GM19468 (cell line): ENCODE measurements at regions not wholly inside any gene's neighbourhood (a gene's known extent, or its start where the extent isn't known, plus 50 kb on each side); places are given as distances from the start of the nearest gene placed in this dataset.
"Not testable (repeated sequence)": the region's sequence is repeated elsewhere in the genome, so short reads cannot be mapped to it uniquely, and the experiment has no call there.

Source experiments
- ATAC-seq: cut with Tn5 transposase; IDR thresholded peaks from one replicate; pipeline ENCODE4 v1.9.1; 2021; ENCODE audit warnings: mild to moderate bottlenecking, moderate library complexity, moderate number of reproducible peaks; ENCODE audit not compliant: unreplicated experiment; ENCODE audit errors: extremely low read depth

DNA sequence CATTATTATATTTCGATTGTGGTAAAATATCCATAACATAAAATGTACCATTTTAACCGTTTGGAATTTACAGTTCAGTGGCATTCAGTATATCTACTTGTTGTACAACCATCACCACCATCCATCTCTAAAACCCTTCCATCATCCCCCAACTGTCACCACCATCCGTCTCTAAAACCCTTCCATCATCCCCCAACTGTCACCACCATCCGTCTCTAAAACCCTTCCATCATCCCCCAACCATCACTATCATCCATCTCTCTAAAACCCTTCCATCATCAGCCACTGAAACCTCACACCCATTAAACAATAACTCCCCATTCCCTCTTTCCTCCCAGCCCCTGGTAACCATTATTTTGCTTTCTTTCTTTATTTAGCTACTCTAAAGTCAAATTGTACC lies 144.2 kb upstream of the EEA1 start:
- ATAC-seq = no peak

DNA sequence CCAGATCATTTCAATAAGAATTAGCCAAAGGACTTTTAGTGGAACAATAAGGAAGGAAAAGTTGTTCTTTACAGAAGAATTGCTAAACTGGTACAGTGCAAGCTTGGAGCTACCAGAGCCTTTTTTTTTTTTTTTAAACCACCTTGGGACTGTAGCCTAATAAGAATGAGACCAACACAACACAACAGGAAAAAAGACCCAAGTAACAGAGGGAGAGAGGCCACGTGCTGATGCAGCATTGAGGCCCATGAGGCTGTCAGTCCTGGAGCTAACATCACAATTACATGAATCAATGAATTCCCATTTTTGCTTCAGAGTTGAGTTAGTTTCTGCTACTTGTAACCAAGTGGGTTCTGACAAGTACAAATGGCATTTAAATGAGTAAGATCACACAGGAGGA lies 149.0 kb upstream of the EEA1 start:
- no peak for ATAC-seq

DNA sequence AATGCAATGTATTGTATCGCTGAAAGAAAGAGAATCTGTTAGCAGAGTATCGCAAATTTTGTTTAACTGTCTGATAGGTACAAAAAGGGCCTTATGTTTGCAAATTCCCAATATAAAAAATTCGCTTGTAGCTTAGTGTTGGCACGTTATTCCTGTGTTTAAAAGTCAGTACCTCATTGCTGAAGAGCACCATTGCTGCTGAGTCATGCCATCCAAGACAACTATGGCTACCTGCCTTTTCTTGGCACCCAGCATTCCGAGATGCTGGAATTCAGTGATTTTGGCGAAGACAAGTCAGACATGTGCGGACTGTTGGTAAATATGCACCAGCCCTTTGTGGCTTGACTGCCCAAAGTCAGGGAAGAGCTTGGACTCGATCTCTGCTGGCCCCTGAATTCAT lies 149.5 kb upstream of the EEA1 start:
- no peak for ATAC-seq

DNA sequence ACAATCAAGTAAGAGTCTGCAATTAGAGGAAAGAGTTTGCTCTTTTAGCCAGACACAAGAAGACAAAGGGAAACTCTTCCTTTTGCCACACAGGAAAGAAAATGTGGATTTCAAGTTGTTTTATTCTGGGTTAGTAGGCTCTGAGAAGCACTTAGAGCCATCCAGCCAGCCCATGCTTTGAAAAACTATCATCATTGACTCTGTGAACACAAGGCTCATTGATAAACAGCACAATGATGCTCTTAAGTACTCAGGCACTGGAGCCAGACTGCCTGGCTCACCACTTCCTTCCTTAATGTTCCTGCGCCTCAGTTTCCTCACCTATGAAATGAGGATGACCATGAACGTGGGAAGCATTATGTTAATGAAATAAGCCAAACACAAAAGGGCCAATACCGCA lies 150.2 kb upstream of the EEA1 start:
- no peak for ATAC-seq

DNA sequence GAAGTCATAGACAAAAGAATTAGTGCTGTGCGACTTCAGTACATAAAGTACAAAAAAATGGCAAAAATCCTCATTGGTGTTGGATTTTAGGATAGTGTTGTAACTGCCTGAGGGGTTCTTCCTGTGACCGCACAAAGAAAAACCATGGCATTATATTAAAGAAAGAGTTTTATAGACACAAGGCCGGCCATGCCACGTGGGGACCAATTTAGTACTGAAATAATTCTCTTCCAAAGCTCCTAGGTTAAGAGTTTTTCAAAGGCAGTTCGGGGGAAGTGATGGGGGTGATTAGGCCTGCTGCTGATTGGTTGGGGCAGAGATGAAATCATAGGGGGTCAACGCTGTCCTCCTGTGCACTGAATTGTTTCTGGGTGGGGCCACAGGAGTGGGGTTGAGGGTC lies 150.9 kb upstream of the EEA1 start:
- no peak for ATAC-seq

DNA sequence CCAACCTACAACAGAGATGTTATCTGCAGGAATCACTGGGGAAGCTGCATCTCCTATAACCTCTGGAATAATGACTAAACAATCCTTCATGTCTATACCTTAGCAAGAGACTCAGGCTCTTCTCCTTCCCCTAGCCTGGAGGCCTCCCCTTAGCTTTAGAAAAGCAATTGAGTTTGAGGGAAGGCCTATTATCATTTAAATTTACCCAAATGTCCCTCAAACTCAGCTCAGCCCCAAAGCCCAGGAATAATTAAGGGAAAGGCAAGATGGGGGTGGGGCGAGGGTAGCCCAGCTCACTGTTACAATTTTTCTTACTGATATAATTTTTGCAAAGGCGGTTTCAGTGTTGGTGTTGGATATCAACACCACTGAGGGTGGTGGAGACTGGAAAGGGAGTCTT lies 151.4 kb upstream of the EEA1 start:
- no peak for ATAC-seq

DNA sequence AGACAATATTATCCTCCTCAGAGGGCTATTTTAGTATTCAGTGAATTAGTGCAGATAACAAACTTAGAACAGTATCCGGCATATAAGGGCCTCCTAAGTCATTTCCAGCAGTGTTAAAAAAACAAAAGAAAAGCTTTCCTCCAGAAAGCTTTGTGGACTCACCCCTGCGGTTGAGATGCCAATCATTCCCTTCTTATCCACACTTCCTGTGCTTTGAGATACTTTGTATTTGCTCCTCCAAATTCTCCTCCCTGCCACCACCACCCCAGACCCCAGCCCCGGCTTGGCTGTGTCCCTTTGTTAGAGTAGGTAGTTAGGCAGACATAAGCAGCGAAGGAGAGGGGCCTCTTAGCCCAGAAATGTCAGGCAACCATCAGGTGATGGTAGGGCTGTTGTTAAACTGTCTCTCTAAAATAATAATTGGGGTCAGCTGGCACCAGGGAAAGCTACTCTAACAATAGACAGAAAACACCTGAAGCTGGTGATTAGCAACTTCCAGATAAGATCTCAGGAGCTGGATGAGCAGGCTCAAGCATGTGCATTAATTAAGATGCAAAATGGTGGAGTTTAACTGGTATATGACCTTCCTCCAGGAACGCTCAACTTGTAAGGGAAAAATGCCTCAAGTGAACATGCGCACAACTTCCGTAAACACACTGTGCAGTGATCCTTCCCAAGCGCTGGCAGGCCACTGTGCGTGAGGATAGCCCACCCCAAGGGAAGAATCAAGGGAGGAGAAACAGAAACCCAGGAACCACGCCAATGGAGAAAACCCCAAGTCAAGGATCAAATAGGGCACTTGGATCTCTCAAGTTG lies 152.1 kb upstream of the EEA1 start:
- ATAC-seq = no peak

DNA sequence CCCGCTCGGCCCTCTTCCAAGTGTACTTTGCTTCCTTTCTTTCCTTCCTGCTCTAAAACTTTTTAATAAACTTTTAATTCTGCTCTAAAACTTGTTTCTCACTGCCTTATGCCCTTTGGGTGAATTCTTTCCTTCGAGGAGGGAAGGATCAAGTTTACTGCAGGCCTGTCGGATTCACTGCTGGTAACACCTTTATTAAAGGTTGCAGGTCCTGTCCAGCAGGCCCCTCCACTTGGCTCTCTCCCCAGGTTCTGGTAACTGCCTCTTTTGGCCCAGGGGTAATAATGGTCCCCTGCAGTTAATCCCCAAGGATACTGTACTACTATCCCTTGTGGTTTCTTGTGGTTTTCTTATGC lies 152.7 kb upstream of the EEA1 start:
- no peak for ATAC-seq

DNA sequence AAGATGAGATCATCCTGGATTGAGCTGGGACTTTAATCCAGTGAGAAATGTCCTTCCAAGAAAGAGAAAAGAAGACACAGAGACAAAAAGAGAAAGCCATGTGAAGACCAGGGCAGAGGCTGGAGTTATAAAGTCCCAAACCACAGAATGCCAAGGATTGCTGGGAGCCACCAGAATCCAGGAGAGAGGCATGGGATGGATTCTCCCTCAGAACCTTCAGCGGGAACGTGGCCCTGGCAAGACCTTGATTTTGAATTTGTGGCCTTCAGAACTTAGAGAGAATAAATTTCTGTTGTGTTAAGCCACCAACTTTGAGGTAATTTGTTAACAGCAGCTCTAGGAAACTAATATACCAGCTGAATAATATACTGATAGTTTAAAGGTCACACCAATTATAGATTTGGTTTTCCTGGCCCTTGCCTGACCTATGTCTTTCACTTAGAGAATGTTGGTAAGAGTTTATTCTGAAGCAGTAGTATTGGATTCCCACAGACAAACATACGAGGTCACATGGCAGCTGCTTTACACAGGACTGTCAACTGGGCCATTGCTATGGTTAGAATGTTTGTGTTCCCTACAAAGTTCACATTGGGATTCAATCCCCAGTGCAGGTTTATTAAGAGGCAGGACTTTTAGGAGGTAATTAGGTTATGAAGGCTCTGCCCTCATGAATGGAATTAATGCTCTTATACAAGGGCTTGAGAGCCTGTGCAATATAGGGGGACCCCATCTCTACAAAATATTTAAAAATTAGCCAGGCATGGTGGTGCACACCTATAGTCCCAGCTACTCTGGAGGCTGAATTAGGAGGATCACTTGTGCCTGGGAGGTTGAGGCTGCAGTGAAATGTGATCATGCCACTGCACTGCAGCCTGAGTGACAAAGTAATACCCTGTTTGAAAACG lies 156.5 kb upstream of the EEA1 start:
- no peak for ATAC-seq

DNA sequence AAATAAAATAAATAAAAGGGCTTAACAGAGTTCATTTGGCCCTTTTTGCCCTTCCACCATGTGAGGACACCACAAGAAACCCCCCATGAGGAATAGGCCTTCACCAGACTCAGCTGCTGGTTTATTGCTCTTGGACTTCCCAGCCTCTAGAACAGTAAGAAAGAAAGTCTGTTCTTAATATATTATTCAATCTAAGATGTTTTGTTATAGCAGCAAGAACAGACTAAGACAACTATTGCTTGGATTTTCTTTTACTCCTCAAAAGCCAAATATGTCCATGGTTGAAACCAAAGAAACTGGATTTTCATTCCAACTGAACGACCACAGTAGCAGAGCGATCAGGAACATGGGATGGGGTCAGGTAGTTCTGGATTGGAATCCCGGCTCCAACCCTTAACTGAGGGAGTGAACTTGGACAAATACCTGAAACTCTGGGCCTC lies 157.2 kb upstream of the EEA1 start:
- ATAC-seq = no peak

DNA sequence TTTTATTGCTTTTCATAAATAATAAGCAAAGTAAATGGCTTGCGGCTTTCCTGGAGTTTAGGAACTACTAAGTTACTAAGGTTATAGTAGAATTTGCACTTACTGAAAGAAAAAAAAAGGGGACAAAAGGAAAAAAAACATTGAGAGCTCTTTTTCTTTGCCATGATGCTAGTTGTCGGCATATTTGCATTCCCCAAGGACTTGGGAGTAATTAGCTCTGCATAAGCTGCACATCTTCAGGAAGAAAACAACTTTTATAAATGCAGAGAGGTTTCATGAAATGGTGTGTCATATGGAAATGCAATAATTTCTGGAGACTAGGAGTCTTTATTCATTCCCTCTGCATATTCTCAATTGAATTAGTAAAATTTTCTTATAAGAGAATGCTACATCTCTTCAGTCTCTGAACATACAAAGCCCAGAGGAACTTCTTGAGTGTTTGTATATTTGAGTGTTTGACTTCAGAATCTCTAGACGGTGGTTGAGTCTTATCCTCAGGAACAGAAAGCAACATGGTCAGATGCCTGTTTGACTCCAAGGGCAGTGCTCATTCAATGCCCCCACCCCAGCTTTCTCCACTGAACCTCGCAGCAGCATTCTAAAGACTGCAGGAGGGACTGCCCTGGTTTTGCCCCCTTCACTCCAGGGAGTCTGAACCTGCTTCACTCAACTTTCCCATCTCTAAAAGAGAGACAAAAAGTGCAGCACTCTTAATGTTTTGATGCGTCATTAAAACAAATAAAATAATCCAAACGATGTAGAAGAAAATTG lies 158.9 kb upstream of the EEA1 start:
- ATAC-seq = no peak

DNA sequence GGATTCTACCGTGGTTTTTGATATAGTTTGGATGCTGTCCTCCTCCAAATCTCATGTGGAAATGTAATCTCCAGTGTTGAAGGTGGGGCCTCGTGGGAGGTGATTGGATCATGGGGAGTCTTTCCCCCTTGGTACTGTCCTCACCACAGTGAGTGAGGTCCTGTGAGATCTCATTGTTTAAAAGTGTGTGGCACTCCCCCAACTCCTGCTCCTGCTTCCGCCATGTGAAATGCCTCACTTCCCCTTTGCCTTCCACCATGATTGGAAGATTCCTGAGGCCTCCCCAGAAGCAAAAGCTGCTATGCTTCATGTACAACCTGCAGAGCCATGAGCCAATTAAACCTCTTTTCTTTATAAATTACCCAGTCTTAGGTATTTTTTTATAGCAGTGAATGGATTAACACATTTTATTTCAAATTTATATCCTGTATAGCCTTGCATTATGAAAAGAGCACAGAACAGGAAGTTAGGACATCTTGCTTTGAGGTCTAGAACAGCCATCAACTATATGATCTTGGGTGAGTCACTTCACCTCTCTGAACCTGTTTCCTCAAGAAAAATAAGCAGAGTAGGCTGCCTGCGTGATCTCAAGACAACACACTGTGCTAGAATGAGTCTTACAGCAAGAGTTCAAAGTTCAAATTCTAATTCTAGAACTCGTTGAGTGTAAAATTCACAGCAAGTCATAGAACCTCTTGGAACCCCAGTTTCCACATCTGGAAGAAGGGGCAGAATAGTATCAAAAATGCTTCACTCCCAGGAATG lies 160.9 kb upstream of the EEA1 start:
- ATAC-seq = no peak

DNA sequence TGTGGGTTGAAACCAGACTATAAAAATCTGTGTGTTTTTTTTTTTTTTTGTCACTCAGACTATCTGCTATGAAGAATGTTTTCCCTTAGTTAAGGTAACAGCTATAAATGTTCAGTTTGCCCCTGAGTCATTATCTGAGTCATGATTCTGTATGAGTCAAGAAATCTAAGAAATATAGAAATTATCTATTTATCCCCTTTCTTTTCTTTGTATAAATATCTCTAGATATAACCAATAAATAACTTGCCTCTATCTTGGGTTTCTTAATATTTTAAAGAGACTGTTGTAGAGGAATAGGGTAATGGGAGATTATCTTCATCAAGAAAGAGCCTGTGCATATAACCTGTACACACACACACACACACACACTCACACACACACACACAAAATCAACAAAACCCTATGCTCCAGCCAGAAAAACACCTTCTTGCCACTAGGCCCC lies 161.7 kb upstream of the EEA1 start:
- no peak for ATAC-seq

DNA sequence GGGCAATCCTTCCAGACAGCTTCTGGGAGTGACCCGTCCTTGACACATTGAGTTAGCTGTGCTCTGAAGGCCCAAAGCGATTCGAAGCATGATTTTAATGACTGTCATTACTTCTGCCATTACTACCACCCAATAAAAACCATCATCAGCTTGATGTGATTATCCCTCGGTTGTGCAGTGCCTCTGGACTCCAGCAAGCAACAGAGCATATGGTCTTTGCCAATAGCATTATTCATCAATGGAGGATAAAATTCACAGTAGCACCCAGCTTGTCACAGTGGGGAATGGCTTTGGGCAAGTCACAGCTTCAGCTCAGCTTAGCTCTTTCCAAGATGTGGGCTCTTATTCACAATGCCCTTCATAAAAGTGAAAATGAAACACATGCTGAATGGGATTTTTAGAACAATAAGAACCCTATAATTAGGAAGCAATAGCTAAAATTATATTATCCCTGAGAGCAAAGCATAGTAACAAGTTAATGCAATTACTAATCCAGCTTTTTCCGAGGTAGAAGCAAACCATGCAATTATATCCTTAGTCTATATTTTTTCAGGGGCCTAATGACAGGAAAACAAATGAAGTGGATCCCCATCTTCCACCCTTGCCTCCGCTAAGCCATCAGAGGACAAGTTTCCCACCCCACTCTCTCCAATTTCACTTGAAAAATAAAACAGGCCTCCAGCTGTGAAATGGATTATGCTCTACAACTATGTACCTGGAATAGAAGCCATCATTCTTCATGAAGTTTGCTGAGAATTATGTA lies 163.0 kb upstream of the EEA1 start:
- no peak for ATAC-seq

DNA sequence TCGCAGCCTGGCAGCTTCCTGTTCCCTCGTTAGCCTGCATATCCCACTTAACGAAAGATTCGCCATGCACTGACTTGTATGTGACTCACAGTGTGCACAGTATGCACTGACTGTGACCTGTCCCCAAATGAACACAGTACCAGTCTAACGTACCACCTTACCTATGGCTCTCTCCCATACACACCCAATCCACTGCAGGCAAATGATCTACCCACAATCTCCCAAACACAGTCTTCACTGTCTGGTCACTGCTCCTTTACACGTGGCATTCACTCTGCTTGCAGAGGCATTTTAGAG lies 163.5 kb upstream of the EEA1 start:
- ATAC-seq = no peak

DNA sequence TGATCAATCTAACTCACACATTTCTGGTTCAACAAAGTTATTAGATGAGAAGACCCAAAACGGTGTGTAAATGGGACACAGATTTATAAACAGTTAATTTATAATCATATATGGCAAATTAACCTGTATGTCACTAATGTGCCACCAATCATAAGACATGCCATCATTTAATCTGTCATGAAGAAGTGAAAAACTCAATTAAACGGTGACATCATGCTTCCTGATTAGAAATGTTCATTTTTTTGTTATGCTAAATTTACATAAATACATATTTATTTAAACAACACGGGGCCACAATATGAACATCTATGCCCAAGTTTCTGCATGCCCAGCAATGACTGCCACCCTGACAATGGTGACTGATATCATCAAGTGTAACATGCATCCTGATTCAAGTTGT lies 164.1 kb upstream of the EEA1 start:
- no peak for ATAC-seq

DNA sequence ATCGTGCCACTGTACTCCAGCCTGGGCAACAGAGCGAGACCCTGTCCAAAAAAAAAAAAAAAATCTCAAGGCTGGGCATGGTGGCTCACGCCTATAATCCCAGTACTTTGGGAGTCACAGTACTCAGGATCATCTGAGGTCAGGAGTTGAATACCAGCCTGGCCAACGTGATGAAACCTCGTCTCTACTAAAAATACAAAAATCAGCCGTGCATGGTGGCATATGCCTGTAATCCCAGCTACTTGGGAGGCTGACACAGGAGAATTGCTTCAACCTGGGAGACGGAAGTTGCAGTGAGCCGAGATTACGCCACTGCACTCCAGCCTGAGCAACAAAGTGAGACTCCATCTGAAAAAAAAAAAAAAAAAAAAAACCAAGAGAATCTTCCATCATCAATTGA lies 165.1 kb upstream of the EEA1 start:
- ATAC-seq = not testable (repeated sequence)

DNA sequence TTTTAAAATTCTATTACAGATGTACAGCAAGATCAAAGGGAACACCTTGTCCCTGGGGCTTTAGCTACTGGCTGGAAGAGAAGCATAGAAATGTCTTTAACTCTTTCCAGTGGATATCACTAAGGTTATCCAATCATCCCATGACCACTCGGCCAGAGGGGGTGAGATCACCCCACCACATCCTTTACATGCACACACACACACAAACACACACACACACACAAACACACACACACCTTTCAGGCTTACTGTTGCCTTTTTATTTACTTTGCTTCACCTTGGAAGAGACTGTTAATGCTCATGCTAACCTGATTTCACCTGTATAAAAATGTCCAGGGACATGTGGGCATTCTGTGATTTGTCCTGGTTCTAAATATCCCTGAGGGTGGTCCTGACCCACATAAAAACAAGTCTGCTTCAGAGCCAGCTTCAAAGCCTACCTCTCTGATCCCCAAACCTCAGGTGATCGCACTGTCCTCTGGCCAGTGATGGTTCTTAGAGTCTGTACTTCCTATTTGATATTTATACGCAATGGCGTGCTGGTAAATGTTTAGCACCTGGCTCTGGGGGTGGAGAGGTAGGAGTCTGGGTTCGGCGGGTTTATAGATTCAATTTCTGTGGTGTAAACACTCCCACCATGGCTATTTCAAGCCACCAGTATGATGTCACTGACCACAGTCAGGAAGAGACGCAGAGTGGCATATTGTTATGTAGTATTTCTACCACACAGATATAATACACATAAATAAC lies 166.1 kb upstream of the EEA1 start:
- peak; percentile 91 for ATAC-seq

DNA sequence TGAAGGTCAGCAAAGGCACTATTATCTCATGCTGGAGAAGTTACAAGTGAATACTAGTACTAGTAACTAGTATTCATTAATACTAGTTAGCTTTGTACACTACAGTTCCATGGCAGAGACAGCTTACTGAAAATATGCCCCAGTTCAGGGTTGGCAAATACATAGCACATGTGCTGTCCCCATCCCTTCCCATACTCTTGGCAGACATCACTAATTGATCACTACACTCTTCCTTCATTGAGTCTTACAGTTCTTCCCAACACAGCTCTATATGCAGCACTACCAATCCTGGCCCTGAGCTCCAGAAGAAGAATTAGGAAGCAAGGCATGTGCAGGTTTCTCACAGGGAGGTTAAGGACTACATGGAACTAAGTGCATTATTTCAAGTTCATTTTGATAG lies 168.3 kb upstream of the EEA1 start:
- ATAC-seq = no peak
